Stimulated activated CD4-positive, alpha-beta T cell treated with anti-CD3 and anti-CD28 coated beads, Interleukin-15, amount 100 ng/mL, for 1 hour (primary cell): ENCODE measurements at regions not wholly inside any gene's neighbourhood (a gene's known extent, or its start where the extent isn't known, plus 50 kb on each side); places are given as distances from the start of the nearest gene placed in this dataset.
A peak's percentile ranks its signal among the peaks of the same experiment; 100 is the strongest.

Experiments used
- DNase-seq, 2 donors: peaks; one replicate each; pipeline ENCODE4 v3.0.0-alpha.2; 2020; ENCODE audit warnings: low read depth in 1 of 2, low spot score in 1 of 2

DNA sequence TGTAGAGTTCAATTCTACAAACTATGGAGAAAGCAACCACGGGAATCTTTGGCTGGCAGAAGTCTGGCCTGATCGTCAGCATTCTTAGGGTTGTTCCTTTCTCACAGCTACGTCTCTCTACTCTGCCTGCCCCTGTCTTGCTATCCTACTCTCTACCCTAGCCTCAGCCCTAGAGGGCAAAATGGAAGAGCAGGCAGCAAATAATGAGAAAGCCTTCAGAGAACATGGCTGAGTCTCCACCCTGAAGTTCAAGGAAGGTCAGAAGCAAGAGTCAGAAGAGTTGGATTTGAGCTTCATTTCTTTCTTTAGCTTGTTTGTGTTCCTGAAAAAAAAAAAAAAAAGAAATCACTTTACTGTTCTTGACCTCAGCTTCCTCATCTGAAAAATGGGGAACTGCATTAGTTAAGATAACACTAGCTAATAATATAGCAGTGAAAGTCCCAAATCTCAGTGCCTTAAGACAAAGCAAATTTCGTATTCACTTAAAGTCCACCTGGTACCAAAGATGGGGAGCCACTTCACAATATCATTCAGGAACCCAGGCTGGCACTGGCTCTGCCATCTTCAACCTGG lies 50.2 kb upstream of the CCND2 start:
- no peak for DNase-seq

DNA sequence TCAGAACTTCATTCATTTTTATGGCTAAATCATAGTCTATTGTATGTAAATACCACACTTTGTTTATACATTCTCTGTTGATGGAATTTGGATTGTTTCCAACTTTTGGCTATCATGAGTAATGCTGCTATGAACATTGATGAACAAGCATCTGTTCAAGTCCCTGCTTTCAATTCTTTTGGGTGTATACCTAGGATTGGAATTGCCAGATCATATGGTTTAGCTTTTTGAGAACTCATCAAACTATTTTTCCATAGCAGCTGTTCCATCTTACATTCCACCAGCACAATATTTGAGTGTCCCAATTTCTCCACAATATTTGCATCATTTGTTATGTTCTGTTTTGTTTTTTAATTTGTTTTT lies 52.3 kb upstream of the CCND2 start:
- DNase-seq, result no peak

DNA sequence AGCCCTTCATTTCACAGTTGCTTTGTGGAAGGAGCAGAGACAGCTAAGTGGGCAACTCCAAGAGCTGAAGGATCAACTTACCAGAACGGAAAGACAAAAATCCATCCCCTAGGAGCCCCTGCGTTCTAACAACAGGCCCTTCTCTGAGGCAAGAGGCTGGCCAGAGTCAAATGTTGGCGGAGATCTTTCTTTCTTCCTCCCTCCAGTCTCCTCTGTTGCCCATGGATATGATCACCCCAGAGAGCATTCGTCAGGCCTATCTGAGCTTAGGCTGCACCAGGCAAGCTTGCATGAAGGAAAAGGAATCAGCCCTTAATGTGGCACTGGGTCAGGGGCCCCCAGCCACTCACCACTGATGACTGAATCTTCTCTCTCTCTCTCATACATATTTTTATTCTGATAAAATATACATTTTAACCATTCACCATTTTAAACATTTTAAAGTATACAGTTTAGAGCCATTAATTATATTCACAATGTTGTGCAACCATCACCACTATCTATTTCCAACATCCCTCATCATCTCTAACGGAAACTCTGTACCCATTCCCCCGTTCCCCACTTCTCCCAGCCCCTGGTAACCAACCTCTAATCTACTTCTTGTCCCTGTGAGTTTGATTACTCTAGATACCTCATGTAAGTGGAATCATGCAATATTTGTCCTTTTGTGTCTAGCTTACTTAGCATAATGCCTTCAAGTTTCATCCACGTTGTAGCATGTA lies 52.9 kb upstream of the CCND2 start:
- no peak for DNase-seq

DNA sequence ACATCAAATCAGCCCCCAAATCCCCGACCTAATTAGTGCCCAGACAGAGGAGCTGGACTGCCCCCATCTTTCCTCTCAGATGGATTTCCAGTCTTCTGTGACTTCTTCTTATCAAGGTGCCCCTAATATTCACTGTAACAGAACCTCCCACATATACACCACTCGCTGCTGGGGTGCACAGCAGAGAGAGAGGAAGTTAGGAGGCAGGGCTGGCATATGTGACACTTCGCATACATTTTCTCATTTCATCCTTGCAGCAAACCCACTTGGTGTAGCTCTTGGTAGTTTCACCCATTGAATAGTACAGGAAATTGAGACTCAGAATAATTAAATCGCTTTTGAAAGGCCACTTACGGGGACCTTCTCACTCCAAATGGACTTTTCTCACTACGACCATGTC lies 56.5 kb upstream of the CCND2 start:
- DNase-seq, result no peak

DNA sequence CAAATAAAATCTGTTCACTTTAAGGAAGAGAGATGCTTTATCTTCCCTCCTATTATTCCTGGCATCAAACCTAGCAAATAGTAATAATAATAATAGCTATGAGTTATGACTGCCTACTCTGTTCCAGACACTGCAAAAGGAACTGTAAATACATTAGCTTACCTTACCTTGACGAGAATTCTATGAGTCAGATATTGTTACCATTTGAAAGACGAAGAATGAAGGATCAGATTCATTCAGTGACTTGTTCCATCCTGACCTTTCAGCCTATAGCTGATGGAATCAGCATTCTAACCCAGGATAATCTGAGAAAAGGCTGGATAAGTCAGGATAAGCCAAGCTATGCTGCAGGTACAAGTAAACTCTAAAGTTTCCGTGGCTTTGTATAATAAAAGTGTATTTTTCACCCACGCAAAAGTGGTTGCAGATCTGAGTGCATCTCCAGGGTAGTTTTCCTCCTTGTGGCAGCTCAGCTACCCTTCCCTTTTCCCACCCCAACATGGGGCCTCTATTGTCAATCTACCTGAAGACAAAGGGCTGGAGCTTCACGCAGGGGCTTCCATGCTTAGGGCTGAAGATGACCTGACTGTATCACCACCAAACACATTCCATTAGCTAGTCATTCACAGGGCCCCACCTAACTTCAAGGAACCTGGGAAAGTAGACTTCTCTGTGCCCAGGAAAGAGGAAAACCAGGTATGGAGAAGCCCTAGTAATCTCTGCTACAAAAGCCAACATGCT lies 57.2 kb upstream of the CCND2 start:
- no peak for DNase-seq

DNA sequence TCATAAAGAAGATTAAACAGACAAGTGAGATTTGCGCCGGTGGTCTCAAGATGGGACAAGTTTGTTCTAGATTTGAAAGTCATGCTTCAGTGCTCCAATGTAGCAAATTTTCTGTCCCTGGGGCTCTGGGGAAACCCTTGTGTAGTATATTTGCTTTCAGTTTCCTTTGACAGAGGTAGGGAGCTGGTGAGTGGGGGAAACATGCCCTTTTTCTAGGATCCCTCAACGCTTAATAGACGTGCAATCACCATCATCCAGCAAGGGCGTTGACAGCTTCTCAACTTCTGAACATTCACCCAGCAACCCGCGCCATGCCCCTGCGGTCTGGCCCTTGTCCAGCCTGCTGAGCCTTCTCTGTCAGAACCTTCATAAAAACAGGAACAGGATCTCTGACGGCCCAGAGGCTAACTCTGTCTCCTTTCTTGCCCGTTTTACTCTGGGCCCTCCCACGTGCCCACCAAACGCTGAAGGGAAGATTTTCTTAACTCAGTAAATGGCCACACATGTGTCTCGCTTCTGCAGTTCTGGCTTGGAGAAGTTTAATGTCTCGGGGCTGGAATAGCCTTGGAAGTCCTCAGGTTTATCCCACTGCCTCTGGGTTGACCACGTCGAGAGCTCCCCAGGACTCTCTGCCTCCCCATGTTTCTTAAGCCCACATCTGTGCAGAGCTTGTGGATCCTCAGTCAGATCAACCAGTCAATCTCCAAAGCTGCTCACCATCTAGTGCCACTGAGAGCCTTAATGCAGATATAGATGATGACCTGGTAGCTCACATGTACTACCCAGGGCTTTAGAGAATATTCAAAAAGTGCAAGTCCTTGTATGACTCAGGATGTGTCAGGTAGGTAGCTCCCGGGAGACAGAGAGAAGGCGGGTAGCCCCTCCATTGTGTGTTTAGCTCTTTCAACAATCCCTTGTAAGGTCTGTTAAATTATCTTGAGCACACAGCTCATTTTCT lies 58.1 kb upstream of the CCND2 start:
- DNase-seq, result peak; percentile 2 to 13

DNA sequence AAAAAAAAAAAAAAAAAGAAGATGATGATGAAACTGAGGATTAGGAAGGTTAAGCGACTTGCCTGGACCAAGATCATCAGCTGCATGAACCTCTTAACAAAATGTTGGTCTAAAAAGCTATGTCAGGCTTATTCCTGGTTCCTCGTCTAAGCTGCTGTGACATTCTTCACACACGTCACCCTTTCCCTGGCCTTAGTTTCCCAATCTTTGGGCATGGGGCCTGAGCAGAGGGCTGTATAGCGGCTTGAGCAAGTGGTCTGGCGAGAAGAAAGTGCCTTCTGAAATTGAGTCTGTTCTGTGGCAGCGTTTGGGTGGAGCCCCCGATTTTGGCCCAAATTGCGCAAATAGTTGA lies 58.7 kb upstream of the CCND2 start:
- DNase-seq, result no peak

DNA sequence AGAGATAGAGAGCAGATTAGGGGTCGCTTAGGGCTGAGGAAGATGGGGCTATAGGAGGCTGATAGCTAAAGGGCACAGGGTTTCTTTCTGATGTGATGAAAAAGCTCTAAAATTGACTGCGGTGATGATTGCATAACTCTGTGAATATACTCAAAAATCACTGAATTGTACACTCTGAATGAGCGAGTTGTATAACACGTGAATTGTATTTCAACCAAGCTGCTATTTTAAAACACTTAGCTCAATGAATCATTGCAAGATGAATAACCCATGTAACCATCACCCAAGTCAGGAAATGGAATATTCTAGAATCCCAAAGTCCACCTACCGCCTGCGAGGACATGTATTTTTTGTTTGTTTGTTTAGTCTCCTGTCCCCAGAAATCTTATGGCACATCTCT lies 60.1 kb upstream of the CCND2 start:
- DNase-seq, result no peak

DNA sequence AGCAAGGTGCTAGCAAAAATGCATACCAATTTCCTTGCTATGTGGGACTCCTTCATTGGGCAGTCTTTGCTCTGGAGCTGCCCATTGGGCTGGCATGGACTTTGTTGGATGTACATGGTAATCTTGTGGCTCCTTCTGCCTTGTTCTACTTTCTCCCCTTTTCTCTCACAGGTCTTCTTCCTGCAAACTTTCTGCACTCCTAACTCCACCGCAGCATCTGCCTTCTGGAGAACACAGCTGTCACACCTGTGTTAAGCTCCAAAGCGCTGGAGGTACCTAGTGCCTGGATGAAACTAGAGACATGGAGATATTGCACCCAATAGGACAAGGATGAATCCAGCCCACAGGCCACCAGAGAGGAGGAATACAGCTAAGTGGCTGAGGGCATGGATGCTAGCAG lies 60.7 kb upstream of the CCND2 start:
- no peak for DNase-seq

DNA sequence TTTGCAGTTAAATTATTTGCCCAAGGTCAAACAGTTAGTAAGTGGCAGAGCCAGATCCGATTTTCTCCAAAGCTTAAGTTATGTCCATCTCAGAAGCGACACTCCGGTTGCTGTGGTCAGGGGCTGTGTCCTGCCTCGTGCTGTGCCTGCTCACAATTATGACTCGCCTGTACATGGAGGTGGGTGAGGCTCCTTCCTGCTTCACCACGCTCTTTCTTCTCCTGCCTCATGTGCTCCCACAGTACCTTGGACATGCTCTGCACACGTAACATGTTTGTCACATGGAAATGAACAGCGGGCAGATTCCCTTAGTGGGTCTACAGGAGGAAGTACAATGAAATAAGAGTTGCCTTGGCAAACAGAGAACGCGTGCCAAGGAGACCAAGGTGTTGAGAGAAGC lies 62.2 kb upstream of the CCND2 start:
- no peak for DNase-seq

DNA sequence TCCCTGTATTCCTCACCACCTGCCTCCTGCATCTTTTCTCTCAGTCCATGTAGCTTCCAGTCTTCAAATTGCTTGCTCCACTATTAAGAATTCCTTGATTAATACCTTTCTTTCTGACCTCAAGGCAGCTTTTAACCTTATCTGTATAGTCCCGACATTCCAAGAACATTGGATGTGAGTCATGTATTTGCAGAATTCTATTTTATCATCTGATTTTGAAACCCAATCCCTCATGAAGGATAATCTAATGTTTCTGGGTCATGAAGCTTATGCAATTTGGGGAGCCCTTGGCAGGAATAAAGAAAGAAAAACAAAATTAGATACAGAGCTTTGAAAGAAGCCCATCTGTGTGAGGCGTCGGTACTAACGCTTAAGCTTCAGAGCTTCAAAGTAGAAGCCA lies 63.4 kb upstream of the CCND2 start:
- no peak for DNase-seq

DNA sequence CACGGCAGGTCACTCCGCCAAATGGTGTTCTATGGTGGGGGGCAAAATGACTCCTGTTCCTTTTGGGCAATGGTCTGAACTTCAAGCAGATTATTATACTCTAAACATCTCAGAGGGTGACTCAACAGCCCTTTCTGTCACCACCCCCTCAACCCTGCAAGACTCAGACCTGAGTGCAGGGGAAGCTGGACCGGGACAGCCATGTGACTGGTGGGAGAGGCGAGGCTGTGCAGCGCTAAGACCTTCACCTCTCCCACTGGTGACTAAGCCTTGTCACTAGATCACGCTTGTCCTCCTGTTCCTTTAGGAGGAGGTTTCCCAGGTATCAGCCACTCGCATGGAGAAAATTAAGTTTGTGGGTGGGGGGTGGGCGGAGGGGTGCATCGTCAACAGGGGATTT lies 67.1 kb upstream of the CCND2 start:
- no peak for DNase-seq

DNA sequence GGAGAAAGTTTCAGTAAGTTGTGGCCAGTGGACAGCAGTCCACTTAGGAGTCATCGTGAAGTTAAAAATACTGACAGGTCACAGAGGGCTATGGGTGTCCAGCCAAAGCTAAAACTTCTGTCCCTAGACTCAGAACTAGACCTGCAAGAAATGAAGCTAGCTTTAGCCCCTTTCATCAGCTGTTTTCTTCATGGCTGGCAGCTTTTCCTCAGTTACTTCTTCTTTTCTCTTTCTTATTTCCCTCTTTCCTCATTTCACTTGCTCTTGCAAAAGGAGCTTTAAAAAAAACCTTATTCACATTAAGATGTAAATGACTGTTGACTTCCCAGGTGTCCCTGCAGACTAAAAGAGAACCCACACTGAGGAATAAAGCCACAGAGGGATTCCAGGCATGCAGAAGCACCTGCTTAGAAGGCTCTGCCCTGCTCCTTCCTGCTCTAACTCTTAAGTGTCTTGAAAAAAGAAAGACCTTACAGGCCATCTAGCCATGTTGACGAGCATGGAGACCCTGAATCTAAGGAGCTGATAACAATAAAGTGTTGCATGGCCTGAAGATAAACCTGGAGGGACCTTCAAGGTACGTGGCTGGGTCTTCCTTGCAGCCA lies 69.7 kb upstream of the CCND2 start:
- no peak for DNase-seq

DNA sequence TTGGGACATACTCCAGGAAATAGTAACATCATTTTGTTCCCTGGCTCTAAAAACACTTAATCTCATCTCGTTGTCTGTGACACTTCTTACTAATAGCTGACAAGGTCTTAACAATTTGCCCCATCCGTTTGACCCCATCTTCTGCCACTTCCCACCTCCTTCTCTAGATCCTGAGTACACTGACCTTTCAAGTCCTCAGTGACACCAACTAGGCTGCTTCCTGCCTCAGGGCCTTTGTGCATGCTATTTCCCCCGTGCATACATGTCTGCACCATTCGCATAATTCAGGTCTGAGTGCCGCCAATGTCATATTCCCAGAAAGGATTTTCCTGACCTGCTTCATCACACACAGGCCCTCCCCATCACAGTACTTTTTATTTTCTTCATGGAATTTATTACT lies 70.6 kb upstream of the CCND2 start:
- DNase-seq, result no peak

DNA sequence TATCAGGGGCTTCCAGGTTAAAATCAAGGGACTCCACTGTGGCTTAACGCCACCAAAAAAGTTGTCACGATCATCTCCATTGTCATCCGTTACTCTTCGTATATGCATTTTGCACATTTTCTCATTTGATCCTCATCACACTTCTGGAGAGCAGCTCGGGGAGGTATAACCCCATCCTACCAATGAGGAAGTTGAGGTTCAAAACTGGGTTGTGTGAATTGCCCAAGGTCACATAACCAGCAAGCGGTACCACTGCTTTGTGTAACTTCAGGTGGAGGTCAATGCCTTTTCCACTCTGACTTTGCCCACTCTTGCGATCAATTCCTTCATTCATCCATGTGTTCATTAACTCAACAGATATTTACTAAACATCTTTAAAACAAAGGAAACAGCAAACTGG lies 71.1 kb upstream of the CCND2 start:
- no peak for DNase-seq

DNA sequence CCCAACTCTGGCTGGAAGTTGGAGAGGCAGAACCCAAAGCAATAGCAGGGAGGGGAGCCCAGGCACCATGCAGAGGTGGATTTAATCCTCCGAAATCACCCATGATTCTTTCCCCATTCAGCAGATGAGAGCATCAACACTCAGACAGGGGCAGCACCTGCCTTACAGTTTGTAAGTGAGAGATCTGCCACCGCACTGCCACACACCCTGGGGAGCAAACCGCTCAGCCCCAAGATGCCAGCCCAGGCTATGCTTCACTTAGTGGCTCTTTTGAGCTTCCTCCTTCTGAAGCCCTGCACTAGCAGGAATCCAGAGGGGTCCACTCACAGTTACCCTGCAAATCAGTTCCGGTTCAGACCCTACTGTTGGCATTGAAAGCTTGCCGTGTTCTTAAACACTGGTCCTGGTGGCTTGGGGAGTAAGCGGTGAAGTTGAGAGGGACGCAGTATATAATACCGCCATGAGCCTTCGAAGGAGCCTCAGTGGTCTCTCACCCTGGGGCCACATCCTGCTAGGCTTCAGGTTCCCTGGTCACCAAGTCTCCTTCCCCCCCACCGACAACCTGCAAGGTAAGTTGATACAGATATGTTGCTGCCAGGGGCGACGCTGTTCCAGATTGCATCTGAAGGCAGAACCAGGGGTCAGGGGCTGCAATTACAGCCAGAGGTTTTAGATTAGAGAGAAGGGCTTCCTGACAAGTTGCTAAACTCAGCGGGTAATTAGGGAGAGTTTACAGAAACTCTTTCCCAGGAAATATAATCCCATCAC lies 72.0 kb upstream of the CCND2 start:
- DNase-seq, result no peak

DNA sequence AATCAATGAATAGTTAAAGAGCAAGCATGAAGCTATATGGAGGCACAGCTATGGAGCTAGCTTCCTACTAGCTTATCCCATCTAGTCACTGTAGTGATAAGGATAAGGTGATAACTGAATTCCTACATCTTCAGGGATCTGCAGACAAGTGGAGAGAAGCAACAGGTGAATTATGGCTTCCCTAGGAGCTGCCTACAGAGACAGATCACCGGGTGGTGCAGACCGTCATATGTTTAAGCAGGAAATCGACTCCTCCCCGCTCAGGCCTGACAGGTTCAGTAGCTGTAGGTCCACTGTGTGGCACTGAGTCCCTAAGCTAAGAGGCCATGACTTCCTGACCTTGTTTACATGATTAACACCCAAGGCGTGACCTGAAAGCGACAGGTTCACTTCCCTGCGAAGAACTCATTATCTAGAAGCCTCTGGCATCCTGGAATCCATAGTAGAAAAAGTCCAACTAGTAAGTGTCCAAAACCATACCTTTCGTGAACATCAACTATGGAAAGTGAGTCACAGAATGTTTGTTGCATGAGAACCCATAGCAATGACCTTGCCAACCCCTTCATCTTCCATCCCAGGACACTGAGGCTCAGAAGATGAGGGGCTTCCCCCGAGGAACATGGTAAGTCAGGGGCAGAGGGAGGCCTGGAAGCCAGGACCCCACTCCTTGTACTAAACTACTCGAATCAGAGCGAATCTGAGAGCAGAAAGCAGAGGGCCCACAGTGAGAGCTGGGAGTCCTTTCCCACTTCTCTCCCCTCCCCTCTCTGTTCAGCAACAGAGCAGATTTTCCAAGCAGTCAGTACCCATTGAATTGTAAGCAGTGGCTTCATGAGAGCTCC lies 75.4 kb upstream of the CCND2 start:
- no peak for DNase-seq

DNA sequence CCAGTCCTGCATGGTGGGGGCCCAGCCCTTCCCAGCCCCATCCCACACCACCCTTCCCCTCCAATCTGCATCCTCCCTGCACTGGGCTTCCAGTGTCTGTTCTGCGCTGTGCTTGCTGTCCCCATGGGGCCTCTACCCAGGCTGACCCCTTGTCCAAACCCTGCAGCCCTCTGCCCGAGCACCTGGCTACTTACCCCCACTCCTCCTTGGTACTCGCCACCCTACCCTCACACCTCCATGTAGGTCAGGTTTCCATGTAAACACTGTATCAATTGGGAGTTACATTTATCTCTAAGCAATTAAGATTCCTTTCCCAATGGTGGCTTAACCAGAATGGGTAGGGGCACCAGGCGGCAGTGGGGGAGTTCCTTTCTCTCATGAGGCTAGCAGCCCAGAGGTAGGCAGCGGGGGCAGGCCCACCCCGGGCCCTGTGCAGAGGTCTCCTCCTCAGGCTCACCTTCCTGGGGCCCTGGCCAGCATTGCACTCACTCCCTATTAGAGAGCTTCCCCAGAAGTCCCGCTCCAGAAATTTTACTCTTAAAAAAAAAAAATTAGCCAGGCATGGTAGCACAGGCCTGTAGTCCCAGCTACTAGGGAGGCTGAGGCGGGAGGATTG lies 76.6 kb upstream of the CCND2 start:
- no peak for DNase-seq

DNA sequence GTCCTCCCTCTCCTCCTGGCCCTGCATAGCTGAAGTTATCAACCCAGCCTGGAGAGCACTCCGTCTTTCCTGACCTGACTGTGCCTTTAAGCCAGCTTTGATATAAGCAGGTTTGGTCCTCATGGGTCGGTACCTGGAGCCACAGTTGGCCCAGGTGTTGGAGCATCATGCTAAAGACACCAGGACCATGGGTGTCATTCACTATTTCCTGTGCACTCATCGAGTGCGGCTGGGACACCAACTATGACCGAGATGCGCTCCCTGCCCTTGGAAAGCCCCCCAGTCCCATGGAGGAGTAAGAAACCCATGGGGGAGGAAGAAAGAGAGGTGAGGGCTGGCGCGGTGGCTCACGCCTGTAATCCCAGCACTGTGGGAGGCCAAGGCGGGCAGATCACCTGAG lies 78.9 kb upstream of the CCND2 start:
- DNase-seq, result no peak
